ENCODE measurements at regions not wholly inside any gene's neighbourhood (a gene's known extent, or its start where the extent isn't known, plus 50 kb on each side); places are given as distances from the start of the nearest gene placed in this dataset.

DNA sequence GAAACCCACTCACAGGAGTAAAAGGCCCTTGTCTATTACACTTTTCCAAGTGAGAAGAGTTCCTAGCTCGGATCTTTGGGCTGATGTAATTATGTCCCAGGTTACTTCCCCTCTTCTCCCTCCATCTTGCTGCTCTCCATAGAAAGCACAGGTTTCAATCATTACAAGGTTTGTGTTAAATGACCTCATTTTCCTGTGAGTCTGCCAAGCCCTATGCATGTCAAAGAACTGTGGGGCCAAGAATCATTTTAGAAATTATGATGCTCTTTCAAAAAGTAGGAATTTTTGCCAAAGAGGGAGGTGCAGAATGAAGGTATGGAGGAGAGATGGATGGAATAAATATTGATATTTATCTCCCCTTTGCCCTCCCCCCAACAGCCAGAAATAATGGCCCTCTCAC lies 129.3 kb upstream of the TPM1 start:
- DNase-seq (ENCODE audit: low read depth): no peak

DNA sequence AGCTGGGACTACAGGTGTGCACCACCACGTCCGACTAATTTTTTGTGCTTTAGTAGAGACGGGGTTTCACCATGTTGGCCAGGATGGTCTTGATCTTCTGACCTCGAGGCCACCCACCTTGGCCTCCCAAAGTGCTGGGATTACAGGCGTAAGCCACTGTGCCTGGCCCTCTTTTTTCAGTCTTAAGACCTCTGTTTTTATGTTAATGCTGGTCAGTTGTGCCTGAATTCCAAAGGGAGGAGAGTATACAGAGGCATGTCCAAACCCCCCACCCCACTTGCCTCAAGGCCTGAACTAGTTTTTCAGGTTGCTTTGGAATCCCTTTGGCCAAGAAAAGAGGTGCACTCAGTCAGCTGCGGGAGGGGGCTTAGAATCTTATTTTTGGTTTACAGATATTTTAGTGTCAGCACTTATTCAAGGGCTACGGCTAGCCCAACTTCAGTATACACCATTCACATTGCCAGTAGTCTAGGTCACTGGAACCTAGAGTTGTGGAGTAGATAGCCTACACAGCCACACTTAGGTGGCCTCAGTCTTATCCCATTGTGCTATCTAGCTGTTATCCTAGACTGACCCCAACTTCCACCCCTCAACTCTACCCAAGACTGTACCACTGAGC lies 128.0 kb upstream of the TPM1 start:
- no peak for DNase-seq (ENCODE audit: low read depth)

DNA sequence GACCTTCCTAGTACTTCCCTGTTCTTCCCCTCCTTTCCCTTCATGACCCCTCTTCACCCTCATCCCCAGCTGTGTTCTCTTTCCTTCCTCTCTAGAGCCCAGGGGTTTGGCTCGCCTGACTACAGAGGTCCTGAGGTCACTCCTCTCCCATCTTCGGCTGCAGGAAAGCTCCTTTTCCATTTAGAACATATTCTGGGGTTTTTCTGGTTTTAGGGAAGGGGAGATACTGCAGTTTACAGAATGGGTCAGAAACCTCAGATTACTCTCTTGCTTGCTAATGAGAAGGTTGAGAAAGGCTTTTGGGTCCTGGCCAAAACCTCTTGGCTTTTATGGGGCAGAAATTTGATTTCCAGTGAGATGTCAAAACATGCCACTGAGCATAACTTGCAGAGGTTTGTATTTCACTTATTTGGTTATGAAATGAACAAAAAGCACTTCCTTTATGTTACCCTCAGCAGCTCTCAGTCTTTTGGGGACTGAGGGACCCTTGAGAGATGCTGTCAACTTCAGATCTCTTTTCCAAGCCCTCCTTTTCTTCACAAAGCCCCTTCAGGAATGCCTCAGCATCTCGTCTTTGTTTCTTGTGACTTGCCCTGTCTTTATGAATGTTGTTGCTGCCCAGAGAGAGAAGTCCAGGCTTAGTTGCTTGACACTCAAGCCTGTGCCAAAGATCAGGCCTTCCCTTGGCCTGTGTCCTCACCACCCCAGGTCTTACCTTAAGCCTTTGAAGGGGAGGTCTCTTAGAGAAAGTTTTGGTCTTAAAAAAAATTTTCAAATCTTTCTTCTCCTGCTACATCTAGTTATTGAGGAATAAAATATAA lies 121.7 kb upstream of the TPM1 start:
- DNase-seq (ENCODE audit: low read depth): no peak

DNA sequence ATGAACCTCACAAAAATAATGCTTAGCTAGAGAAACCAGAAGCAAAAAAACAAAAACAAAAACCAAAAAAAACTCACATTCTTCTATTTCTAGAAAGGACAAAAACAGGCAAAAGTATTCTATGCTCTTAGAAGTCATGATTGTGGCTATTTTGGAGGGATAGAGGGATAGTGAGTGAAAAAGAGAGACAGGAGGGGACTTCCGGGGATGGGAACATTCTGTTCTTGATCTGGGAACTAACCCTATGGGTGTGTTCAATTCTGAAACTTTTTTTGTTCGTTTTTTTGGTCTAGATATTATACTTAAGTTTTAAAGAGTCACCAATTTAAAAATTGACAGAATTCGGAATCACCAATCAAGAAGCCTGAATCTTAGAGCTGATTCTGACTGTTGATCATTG lies 120.0 kb upstream of the TPM1 start:
- no peak for DNase-seq (ENCODE audit: low read depth)

DNA sequence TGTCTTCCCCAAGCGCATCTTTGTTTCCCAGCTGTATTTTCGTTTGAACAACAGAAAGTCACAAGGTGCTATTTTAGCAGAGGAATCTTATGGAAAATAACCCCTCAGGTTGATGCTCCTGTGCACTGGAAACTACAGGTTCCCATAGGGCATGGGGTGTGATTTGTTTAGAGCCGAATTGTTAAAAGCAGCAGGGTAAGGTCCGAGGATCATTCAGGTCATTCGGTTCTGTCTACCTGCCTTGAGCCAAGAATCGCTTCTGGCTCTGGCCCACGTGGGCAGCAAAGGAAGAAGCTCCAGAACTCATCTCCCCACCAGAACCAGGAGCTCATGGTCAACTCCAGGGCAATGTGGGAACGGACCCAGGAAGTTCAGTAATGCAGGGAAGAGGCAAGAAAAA lies 116.7 kb upstream of the TPM1 start:
- no peak for DNase-seq (ENCODE audit: low read depth)

DNA sequence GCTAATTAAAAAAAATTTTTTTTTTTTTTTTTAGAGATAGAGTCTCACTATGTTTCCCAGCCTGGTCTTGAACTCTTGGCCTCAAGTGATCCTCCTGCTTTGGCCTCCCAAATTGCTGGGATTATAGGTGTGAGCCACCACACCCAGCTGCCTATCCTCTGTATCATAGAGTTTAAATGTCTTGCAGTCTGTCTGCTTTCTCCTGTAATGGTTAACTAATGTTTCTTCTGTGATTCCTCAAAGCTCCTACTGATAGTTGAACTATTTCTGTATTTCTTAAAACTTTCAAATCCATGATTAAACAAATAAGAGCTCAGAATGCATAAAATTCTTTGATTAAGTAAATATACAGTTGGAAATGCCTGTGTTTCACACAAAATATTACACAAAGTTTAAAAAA lies 115.4 kb upstream of the TPM1 start:
- DNase-seq (ENCODE audit: low read depth): no peak

DNA sequence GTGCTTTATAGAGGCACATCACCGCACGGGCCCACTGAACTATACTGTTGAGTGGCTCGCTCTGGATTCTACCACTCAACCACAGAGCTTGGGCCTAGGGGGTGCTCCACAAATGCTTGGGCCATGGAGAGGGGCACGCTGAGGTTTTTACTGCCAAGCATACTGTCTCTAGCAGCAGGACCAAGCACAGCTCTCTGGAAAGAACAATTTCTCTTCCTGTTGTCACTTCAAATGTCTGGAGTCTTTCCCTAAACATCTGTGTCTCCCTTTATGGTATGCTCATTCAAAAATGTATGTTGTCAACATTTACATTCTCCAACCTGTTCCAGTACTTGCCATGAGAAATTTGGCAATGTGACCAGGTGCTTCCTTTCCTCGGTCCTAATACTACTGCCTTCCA lies 114.7 kb upstream of the TPM1 start:
- DNase-seq (ENCODE audit: low read depth): no peak

DNA sequence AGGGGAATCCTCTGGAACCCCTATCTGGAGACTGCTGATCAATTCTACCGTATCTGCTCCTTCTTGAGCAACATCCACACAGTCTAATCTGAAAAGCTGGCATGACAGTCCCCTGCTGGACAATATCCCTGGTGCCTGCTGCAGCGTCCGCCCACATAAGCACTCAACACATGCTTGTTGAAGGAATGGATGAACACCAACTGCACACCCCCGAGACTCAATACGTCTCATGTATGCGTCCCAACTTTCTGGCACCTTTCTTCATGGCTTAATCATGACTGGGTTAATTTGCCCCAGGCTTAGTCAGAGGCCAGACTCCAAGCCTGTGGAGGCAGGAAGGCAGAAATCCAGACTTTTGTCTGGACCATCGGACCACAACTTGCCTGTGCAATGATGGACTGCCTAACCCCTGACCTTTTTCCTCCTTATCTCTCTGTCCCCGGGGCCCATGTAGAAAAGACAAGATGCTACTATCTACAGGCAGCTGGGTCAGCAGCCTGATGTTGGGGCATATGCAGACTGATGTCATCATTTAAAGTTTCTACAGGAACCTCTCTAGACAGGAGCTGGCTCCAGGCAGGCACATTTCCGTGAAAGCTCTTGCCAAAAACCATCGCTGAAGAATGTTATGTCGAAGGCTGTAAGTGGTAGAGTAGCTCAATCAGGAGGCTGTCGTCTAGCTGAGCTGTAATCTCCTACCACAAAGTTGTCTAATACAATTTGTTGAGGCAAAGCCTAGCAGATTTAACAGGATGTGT lies 114.1 kb upstream of the TPM1 start:
- DNase-seq (ENCODE audit: low read depth): no peak

DNA sequence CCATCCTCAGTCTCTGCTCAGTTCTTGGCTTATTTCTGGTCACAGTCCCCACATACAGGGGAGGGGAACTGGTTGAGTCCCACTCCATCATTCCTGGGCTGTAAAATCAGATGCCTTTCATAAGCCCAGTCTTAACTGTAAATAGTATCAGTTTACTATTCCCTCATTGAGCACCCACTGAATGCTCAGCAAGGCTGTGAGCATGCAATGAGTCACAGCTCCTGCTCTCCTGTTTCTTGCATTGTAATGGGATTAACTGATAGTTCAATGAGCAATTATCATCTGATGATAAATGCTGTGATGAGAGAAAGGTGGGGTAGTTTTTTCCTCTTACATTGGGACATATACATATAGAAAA lies 113.6 kb upstream of the TPM1 start:
- DNase-seq (ENCODE audit: low read depth): no peak

DNA sequence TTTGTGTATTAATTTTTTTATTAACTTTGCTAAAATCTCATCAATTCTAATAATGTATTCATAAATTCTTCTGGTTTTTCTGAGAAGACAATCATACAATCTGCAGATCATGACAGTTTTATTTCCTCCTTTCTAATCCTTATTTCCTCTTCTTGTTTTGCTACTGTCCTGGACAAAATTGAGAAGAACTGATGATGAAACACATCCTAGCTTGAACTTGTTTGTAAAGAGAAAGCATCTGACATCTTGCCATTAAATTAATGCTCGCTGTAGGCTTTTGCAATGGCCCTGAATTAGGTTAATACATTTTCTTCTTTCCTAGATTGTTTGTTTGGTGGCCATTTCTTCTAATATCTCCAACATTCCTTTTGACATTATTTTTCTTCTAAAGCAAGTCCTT lies 110.9 kb upstream of the TPM1 start:
- no peak for DNase-seq (ENCODE audit: low read depth)

DNA sequence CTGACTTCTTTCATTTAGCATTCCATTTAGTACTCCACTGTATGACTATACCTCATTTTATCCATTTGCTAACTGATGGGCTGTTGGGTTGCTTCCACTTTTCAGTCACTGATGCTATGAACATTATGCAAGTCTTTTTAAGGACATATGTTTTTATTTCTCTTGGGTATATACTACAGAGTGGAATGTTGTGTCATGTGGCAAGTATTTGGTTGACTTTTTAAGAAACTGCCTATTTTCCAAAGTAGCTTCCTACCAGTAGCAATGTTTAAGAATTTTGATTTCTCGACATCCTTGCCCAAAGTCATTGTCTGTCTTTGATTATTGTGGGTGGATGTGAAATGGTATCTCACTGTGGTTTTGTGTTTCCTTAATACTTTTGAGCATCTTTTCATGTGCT lies 110.1 kb upstream of the TPM1 start:
- no peak for DNase-seq (ENCODE audit: low read depth)

DNA sequence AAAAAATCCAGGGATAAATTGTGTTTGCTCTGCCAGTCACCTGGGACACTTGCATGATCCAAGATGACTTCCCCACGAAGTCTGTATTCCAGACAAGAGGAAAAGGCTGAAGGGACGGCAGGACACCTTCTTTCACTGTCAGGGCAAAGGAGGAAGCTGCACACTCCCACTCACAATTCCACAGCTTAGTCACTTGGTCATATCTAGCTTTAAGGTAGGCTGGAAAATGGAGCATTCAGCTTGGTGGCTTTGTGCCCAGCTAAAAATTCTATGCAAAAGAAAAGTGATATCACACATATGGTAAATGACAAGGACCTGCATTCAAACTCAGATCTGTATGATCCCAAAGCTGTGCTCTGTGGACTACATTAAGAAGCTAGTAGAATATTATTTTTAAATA lies 109.2 kb upstream of the TPM1 start:
- no peak for DNase-seq (ENCODE audit: low read depth)

DNA sequence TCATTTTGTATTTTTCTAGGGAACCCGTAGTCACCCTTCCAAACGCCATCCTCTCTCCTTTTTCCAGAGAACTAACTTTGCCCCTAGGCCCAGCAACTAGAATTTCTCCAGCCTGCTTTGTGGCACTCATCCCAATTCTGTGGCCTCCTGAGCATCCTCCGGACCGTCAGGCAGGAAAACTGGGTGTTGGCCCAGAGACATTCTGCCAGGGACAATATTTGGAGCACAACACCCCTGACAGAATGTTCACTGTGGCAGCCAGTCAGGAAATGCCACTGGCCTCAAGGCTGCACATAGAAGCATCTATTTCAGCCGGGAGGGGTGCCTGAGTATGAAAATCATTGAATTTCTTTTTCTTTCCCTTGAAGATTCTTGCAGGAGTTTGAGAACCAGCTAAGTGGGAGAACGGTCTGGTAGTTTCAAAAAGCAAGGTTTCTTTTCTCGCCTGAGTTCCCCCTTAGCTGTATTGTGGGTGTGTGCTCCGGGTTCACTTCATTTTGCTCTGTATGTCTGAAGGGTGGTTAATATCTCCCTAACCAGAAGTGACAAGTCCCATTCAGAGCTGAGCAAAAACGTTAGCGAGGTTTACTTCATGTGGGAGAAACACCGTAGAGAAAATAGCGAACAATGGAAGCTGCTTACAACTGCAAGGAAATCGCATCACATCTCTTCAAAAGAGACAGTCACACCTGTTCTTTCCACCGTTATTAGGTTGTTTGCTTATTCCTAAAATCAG lies 108.1 kb upstream of the TPM1 start:
- no peak for DNase-seq (ENCODE audit: low read depth)

DNA sequence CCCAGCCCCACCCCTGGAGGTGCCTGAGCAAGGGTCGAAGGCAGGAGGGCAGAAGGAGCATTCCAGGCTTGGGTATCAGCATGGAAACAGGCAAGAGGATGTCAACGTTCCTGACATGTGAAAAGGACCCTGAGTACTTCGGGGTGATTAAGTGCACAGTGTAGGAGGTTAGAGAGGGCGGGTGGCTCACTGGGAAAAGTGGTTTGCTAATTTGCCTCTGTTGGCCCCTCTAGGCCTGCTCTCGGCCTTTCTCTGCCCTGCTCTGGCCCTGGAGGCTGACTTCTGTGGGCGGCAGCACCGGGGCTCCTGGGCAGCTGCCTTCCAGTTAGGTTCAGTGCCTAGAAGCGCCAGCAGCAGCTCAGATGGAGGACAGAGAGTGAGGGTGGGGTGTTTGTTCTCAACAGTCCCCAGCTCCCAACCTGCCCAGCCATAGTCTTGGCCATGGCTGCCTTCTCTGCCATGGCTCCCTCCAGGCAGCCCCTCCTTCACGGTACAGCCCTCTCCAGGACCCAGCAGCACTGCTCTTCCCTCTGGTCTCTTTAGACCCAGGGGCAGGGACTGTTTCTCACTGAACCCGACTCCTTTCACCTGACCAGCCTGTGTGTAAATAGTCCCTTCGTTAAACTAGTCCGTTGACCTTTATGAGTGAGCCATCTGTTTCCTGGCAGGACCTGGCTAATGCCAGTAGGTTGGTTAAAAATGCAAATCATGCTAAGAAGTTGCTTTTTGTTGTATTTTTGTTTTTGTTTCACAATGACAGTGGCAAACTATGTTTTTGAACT lies 107.1 kb upstream of the TPM1 start:
- no peak for DNase-seq (ENCODE audit: low read depth)

DNA sequence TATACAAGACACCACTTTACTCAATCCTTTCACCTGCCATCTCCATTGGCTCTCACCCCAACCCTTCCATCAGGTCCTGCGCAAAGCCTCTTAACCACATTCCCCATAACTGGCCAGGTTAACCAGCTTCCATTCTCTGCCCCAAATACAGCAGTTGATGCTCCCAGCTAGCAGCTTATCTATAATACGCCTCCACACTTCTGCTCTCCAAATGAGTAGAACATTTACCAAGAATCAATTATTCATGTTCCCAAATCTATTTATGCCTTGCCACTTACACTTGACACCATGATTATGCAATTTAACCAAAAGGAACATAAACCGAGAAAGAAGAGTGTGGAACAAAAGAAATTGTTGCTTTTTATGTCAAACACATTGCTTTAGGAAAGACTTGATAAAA lies 103.7 kb upstream of the TPM1 start:
- no peak for DNase-seq (ENCODE audit: low read depth)

DNA sequence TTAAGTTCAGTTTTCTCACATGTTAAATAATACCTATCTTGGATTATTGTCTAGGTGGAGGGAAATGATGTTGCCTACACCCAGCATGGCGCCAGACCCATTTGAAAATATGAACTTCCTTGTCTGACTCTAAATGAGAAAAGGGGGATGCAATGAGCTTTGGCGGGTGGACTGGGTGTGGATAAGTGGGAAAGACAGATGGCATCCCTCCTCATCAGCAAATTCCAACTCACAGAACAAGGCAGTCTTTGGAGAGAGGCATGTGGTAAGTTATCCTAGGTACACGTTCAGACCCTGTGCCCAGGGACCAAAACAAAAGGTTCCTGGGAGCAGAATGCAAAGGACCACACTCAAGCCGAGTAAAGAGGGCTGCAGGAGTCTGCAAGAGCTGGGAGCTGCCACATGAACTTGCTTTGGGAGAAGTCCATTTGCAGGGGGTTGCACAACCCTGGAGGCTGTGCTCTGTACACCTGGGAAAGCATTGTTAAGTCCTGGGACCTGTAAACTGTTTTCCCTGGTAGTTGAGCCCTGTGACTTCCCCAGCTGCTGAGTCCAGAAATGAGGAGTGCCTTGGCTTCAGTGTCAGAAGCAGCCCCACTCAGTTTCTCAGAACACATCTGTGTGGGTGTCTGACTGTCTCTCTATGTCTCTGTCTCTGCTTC lies 102.3 kb upstream of the TPM1 start:
- DNase-seq (ENCODE audit: low read depth): no peak

DNA sequence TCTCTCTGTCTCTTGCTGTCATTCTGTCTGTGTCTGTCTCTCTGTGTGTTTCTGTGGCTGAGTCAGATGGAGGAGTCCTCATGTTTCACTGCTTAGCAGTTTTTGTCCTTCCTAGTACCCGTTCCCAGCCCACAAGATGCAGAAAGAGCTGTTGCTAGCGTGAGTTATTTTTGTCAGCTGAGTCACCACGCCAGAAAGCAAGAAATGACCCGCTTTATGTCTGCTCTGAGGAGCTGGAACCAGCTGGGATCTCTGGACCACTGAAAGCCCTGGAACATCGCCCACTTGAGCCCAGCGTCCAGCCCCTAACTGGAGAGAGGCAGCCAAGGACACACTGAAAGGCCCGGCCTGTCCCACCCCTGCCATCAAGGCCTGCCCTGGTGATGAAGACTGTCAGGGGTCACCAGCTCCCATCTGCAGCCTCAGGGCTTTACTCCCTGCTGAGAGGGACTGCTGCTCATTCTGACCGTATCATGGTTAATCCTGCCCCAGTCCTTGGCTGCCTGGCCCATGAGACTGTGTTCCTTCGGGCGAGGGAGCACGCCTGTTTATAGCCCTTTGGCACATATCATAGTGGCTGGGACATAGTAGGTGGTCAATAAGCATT lies 101.7 kb upstream of the TPM1 start:
- DNase-seq (ENCODE audit: low read depth): no peak

DNA sequence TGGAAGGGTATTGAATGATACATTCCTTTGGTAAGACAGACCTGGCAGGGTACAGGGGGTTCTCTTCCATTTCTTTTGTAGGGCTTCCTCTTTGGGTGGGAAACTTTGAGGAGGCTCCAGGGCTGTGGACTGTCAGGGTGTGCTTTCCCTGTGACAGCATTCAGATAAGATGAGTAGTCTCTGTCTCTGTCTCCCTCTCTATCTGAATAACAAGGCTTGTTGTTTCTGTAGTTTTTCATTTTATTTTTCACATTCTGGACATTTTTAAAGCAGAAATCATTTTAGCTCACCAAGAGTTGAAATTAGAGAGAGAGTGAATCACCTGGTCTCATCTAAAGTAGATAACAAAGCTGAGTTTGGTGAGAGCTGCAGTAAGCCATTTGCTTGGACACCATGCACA lies 100.8 kb upstream of the TPM1 start:
- DNase-seq (ENCODE audit: low read depth): no peak

DNA sequence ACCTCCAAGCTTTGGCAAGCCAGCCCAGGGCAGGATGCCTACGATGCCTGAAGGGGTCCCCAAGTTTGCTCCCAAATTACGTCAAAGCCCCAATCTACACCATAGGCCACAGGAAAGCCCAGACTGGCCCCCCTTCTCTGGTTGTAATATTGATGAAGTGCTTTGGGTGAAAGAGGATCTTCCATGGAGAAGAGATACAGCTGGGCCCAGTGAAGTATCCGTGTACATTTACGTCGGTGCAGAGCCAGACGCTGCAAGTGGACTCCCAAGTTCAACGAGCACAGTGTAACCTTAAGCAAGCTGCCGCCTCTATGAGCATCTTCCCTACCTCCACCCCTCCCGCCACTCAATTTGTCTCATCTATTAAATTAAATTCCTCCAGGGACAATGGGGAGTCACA lies 100.1 kb upstream of the TPM1 start:
- no peak for DNase-seq (ENCODE audit: low read depth)

DNA sequence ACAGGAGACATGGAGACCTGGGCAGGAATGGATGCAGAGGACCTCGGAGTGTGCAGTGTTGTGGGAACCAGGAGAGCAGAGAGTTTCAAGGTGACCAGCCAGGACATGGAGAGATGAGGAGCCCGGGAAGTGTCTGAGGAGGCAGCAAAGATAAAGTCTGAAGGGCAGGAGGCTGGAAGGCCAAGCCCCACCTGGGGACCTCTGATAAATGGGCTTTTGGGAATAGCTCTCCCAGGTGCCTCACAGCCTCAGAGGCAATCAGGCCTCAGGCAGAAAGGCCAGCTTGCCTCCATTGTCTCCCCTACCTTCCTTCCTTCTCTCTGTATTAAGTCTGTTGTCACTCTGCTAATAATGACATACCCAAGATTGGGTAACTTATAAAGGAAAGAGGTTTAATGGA lies 97.5 kb upstream of the TPM1 start:
- DNase-seq (ENCODE audit: low read depth): no peak

DNA sequence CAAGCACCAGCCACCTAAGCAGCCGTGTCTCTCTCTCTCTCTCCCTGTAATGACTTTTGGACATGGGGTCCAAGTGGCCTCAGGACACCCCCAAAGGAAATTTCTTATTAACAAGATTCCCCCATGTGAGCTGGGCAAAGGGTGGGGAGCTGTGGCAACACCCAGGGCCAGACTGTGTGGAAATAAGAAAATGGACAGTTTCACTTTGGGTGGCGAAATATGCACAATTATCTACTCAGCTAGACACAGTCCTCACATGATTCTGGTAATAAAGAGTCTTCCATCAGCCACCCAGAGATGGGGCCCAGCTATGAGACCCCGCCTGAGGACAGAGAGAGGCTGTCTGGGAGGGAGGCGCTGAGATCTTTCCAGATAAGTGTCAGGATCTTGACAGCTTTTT lies 96.8 kb upstream of the TPM1 start:
- no peak for DNase-seq (ENCODE audit: low read depth)

Measured in stimulated activated CD8-positive, alpha-beta memory T cell treated with anti-CD3 and anti-CD28 coated beads, Interleukin-12 subunit alpha, Interleukin-12 subunit beta, amount 100 ng/mL, for 1 hour (primary cell).